Spleen (tissue), 11 donors: ENCODE measurements at regions not wholly inside any gene's neighbourhood (a gene's known extent, or its start where the extent isn't known, plus 50 kb on each side); places are given as distances from the start of the nearest gene placed in this dataset.

Source experiments
- DNase-seq: peaks from one replicate; pipeline ENCODE4 v3.0.0-alpha.2; 2020
- H3K27ac ChIP-seq, 8 donors: fragments of 200-600 bp; sonication (generic) in 7 of 8; 1 replicate in 4 of 8; 2 replicates in 4 of 8; pipeline versions ENCODE4 v1.5.0 to v1.8.0; 2016 to 2021; ENCODE audit warnings: inconsistent platforms in 4 of 8, mild to moderate bottlenecking in 4 of 8, moderate library complexity in 1 of 8
- H3K27me3 ChIP-seq, 7 donors: fragments of 200-600 bp; sonication (generic) in 6 of 7; replicated peaks in 1 of 7; 1 replicate in 4 of 7; 2 replicates in 3 of 7; pipeline versions ENCODE4 v1.5.0 to v1.8.0; 2016 to 2021; ENCODE audit warnings: inconsistent platforms in 3 of 7, mild to moderate bottlenecking in 1 of 7
- H3K36me3 ChIP-seq, 6 donors: fragments of 200-600 bp; sonication (generic) in 5 of 6; 1 replicate in 4 of 6; 2 replicates in 2 of 6; pipeline versions ENCODE4 v1.5.0 to v1.8.0; 2016 to 2021; ENCODE audit warnings: inconsistent platforms in 2 of 6
- H3K4me1 ChIP-seq, 6 donors: fragments of 200-600 bp; sonication (generic) in 5 of 6; 1 replicate in 3 of 6; 2 replicates in 3 of 6; pipeline versions ENCODE4 v1.5.0 to v1.8.0; 2016 to 2021; ENCODE audit warnings: inconsistent platforms in 3 of 6
- H3K4me3 ChIP-seq, 8 donors: fragments of 200-600 bp; sonication (generic) in 7 of 8; 1 replicate in 4 of 8; 2 replicates in 4 of 8; pipeline versions ENCODE4 v1.5.0 to v1.8.0; 2016 to 2021; ENCODE audit warnings: inconsistent platforms in 4 of 8, mild to moderate bottlenecking in 4 of 8, moderate library complexity in 2 of 8
- H3K9me3 ChIP-seq, 8 donors: fragments of 200-600 bp; sonication (generic) in 7 of 8; 1 replicate in 4 of 8; 2 replicates in 4 of 8; pipeline versions ENCODE4 v1.5.0 to v1.8.0; 2016 to 2021; ENCODE audit warnings: inconsistent platforms in 4 of 8
- CTCF ChIP-seq, 11 experiments: fragments of 200-600 bp in 7 of 11; fragments of 450-650 bp in 4 of 11; sonication (generic) in 4 of 11; IDR thresholded peaks in 8 of 11; conservative IDR thresholded peaks in 3 of 11; 1 replicate in 7 of 11; 2 replicates in 4 of 11; pipeline versions ENCODE4 v1.4.0 to v1.8.0; 2016 to 2021; ENCODE audit warnings: antibody characterized with exemption in 11 of 11, inconsistent platforms in 4 of 11, mild to moderate bottlenecking in 1 of 11
- POLR2A ChIP-seq, 3 donors: fragments of 450-650 bp; IDR thresholded peaks; one replicate each; pipeline ENCODE4 v1.5.1; 2017; ENCODE audit warnings: antibody characterized with exemption in 3 of 3, mild to moderate bottlenecking in 1 of 3
- POLR2AphosphoS5 ChIP-seq, 3 donors: sonication (generic); formaldehyde crosslinking; IDR thresholded peaks; one replicate each; pipeline ENCODE4 v1.5.1; 2017; ENCODE audit warnings: antibody characterized with exemption in 3 of 3
- WGBS, 5 donors: extraction: QIAGEN DNeasy Blood & Tissue Kit in 3 of 5; methylation state at CpG; one replicate each; pipeline versions ENCODE4 v1.1.5 to v1.1.7; 2013 to 2018; 5-methylcytosine and 5-hydroxymethylcytosine counted together
- intact Hi-C: fragments of 100-400 bp; cut with DNase I; formaldehyde crosslinking; loops from one replicate; pipeline ENCODE4 v1.15.0; 2023; ENCODE audit warnings: low total_unique reads
- donor health status: healthy with polysubstance abuse.
- donor health status: DM: no; HTN: no; CAD: no; lungs with moderate emphysema.
- donor health status: DM: no; HTN: no; CAD: no.
- donor health status: Bipolar disorder and iron deficiency.
- donor health status: healthy.
- donor health status: DM: no; HTN: no; CAD: no.
- donor health status: DM: yes; HTN: yes; CAD: no.

GRCh38 chr2:20879221-20879620 lies 56.3 kb upstream of the LDAH start:
- no peak for DNase-seq
- Histone ChIP-seq H3K4me3 (no peak overlapping the region), H3K27ac (no peak overlapping the region), H3K9me3 (peaks cover 0 to 16% (median 0%) of the 10 kb centered on the region in 8 donors), H3K4me1 (no peaks in the 10 kb centered on the region), H3K36me3 (no peaks in the 10 kb centered on the region), H3K27me3 (peaks cover 0 to 13% (median 0%) of the 10 kb centered on the region in 7 donors)
- TF ChIP-seq POLR2A (IDR thresholded peaks at IDR 0.05): no peak
- no peak for TF ChIP-seq CTCF (IDR thresholded peaks at IDR 0.05 in 8 of 11, conservative IDR thresholded peaks at IDR 0.05 in 3 of 11)
- TF ChIP-seq POLR2AphosphoS5 (IDR thresholded peaks at IDR 0.05): no peak
- intact Hi-C loops: no loop called here
- 73 to 87% (median 85%) methylated on average over 3 to 5 of the region's 5 CpGs for WGBS, 5 donors

GRCh38 chr2:20877960-20878359 lies 55.1 kb upstream of the LDAH start:
- intact Hi-C loops: no loop called here
- H3K4me1 ChIP-seq: no peaks in the 10 kb centered on the region
- peaks cover 0 to 19% (median 0%) of the 10 kb centered on the region in 8 donors for H3K9me3 ChIP-seq
- H3K27ac ChIP-seq: no peak overlapping the region
- DNase-seq: no peak
- no peak overlapping the region for H3K4me3 ChIP-seq
- no peaks in the 10 kb centered on the region for H3K36me3 ChIP-seq
- WGBS, 5 donors: 2 to 19% (median 9%) methylated on average over 2 of the region's 2 CpGs
- peaks cover 0 to 13% (median 0%) of the 10 kb centered on the region in 7 donors for H3K27me3 ChIP-seq
- TF ChIP-seq POLR2AphosphoS5 (IDR thresholded peaks at IDR 0.05): no peak
- TF ChIP-seq POLR2A (IDR thresholded peaks at IDR 0.05): no peak
- no peak for TF ChIP-seq CTCF (IDR thresholded peaks at IDR 0.05 in 8 of 11, conservative IDR thresholded peaks at IDR 0.05 in 3 of 11)
